Suprapubic skin (tissue), 4 donors: ENCODE measurements at regions not wholly inside any gene's neighbourhood (a gene's known extent, or its start where the extent isn't known, plus 50 kb on each side); places are given as distances from the start of the nearest gene placed in this dataset.

ENCODE experiments used
- CTCF ChIP-seq, 2 donors: fragments of 200-600 bp in 1 of 2; fragments of 450-650 bp in 1 of 2; sonication (generic) in 1 of 2; IDR thresholded peaks; one replicate each; pipeline ENCODE4 v1.5.1; 2016 to 2019; ENCODE audit warnings: antibody characterized with exemption in 2 of 2, mild to moderate bottlenecking in 1 of 2, moderate library complexity in 1 of 2
- EP300 ChIP-seq: sonication (generic); formaldehyde crosslinking; IDR thresholded peaks from one replicate; pipeline ENCODE4 v1.6.1; 2017; ENCODE audit warnings: antibody characterized with exemption
- POLR2A ChIP-seq, 2 donors: fragments of 450-650 bp; IDR thresholded peaks; one replicate each; pipeline ENCODE4 v1.6.1; 2017; ENCODE audit warnings: antibody characterized with exemption in 2 of 2, mild to moderate bottlenecking in 2 of 2, moderate library complexity in 2 of 2
- POLR2AphosphoS5 ChIP-seq, 3 donors: sonication (generic); formaldehyde crosslinking; IDR thresholded peaks; one replicate each; pipeline ENCODE4 v1.6.1; 2017; ENCODE audit warnings: antibody characterized with exemption in 3 of 3

- TF ChIP-seq CTCF (IDR thresholded peaks at IDR 0.05) (no peak), POLR2A (IDR thresholded peaks at IDR 0.05) (no peak), EP300 (no peak), POLR2AphosphoS5 (IDR thresholded peaks at IDR 0.05) (no peak)
These were observed 152.9 kb upstream of the FOXN2 start for GRCh38 chr2:48161628-48162027.
